ENCODE measurements at regions not wholly inside any gene's neighbourhood (a gene's known extent, or its start where the extent isn't known, plus 50 kb on each side); places are given as distances from the start of the nearest gene placed in this dataset.

DNA sequence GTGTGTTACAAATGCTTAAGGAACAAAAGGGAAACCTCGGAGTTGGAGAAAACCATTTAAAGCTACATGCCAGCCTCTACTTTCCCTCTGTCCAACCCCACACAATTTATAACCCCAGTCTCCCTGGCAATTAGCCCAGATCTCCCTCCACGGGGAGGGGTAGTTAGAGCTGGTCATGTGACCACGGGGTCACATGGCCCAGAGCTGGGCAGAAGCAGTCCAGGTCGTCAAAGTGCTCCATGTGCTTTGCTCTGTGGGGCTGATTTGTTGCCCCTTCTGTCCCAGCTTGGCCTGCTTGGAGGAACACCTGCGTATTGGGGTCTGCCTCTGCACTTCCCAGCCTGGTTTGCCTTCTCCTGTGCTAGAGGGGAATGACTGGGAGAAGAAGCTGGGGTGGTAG, 219.1 kb downstream of the RBM19 start:
- Mint-ChIP-seq H3K36me3 (ENCODE audit: insufficient read depth, unreplicated experiment) (no peaks in the 10 kb centered on the region), H3K4me1 (ENCODE audit: low read depth, unreplicated experiment) (no peaks in the 10 kb centered on the region), H3K27ac (ENCODE audit: unreplicated experiment) (no peak overlapping the region), H3K4me3 (ENCODE audit: low read depth, unreplicated experiment) (no peak overlapping the region), H3K9me3 (ENCODE audit: low read depth, unreplicated experiment) (no peaks in the 10 kb centered on the region), H3K27me3 (ENCODE audit: unreplicated experiment) (peaks cover 93% of the 10 kb centered on the region)
- CTCF ChIA-PET = interaction anchor here (0.6 kb wide), 1 partner anchor 412 kb away, joined by 4 read pairs; no protein-coding TSS in a partner anchor
- no peak for TF ChIP-seq CTCF (IDR thresholded peaks at IDR 0.05; ENCODE audit: unreplicated experiment)
- no TSS peak for BruUV-seq (replicated peaks)
- no peak for DNase-seq
- intact Hi-C loops (cut with micrococcal nuclease; ENCODE audit: unreplicated experiment) = no loop called here

GRCh38 chr12:113744802-113745395, 221.2 kb downstream of the RBM19 start:
- Mint-ChIP-seq H3K9me3 (ENCODE audit: low read depth, unreplicated experiment) (no peaks in the 10 kb centered on the region), H3K4me1 (ENCODE audit: low read depth, unreplicated experiment) (no peaks in the 10 kb centered on the region), H3K27me3 (ENCODE audit: unreplicated experiment) (peaks cover 90% of the 10 kb centered on the region), H3K27ac (ENCODE audit: unreplicated experiment) (no peak overlapping the region), H3K36me3 (ENCODE audit: insufficient read depth, unreplicated experiment) (no peaks in the 10 kb centered on the region), H3K4me3 (ENCODE audit: low read depth, unreplicated experiment) (no peak overlapping the region)
- no TSS peak for BruUV-seq (replicated peaks)
- no peak for DNase-seq
- TF ChIP-seq CTCF (IDR thresholded peaks at IDR 0.05; ENCODE audit: unreplicated experiment) = no peak
- intact Hi-C loops (cut with micrococcal nuclease; ENCODE audit: unreplicated experiment) = no loop called here
- CTCF ChIA-PET = no interaction called here

DNA sequence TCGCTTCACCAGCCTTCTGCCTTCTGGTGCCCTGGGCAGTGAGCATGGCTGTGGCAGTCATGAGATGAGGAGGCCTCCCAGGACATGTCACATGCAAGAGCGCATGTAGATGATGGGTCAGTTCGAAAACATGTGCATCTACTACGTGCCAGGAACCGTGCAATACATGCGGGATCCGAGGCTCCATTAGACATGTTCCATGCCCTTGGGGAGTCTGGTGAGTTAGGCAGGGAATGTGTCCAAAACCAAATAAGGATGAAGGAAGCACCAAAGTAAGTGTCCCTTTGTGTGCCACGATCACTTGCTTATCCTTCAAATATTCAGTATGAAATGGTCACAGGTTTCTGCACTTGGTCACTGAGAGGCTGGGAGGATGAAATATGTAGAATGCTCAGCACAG, 223.3 kb downstream of the RBM19 start:
- intact Hi-C loops (cut with micrococcal nuclease; ENCODE audit: unreplicated experiment) = no loop called here
- CTCF ChIA-PET = interaction anchor here (0.5 kb wide), 1 partner anchor 360 kb away, joined by 3 read pairs; no protein-coding TSS in a partner anchor
- Mint-ChIP-seq H3K9me3 (ENCODE audit: low read depth, unreplicated experiment) (no peaks in the 10 kb centered on the region), H3K27ac (ENCODE audit: unreplicated experiment) (no peak overlapping the region), H3K4me1 (ENCODE audit: low read depth, unreplicated experiment) (no peaks in the 10 kb centered on the region), H3K36me3 (ENCODE audit: insufficient read depth, unreplicated experiment) (no peaks in the 10 kb centered on the region), H3K4me3 (ENCODE audit: low read depth, unreplicated experiment) (no peak overlapping the region), H3K27me3 (ENCODE audit: unreplicated experiment) (peaks cover 90% of the 10 kb centered on the region)
- BruUV-seq (replicated peaks) = no TSS peak
- no peak for TF ChIP-seq CTCF (IDR thresholded peaks at IDR 0.05; ENCODE audit: unreplicated experiment)
- DNase-seq = no peak

DNA sequence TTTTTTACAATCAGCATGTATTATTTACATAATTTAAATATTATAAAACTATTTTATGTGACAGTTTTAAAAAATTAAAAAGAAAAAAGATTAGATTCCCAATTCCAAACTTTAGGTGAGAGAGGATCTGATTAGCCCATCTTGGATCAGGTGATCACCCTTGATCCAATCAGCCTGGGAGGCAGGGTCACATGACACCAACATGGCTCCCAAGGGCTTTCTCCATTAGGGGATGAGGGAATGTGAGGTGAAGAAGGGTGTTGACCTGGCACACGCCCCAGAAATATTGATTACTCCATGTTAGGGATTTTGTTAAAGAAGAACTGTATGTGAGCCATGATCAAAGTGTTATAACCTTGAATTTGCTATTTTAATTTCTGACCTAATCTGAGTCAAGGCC, 225.4 kb downstream of the RBM19 start:
- intact Hi-C loops (cut with micrococcal nuclease; ENCODE audit: unreplicated experiment) = no loop called here
- CTCF ChIA-PET = no interaction called here
- Mint-ChIP-seq H3K4me3 (ENCODE audit: low read depth, unreplicated experiment) (no peak overlapping the region), H3K4me1 (ENCODE audit: low read depth, unreplicated experiment) (no peaks in the 10 kb centered on the region), H3K27me3 (ENCODE audit: unreplicated experiment) (peaks cover 74% of the 10 kb centered on the region), H3K27ac (ENCODE audit: unreplicated experiment) (no peak overlapping the region), H3K36me3 (ENCODE audit: insufficient read depth, unreplicated experiment) (no peaks in the 10 kb centered on the region), H3K9me3 (ENCODE audit: low read depth, unreplicated experiment) (no peaks in the 10 kb centered on the region)
- DNase-seq = no peak
- no peak for TF ChIP-seq CTCF (IDR thresholded peaks at IDR 0.05; ENCODE audit: unreplicated experiment)
- BruUV-seq (replicated peaks) = no TSS peak

Measured in Calu3 (cell line).